Skeletal muscle satellite cell (primary cell): ENCODE measurements at regions not wholly inside any gene's neighbourhood (a gene's known extent, or its start where the extent isn't known, plus 50 kb on each side); places are given as distances from the start of the nearest gene placed in this dataset.

ENCODE experiments used
- H3K27me3 ChIP-seq: 2 replicates; pipeline ENCODE4 v1.7.0; 2013; ENCODE audit warnings: low read length; ENCODE audit not compliant: control insufficient read depth, insufficient read depth
- H3K36me3 ChIP-seq: 2 replicates; pipeline ENCODE4 v1.7.0; 2013; ENCODE audit warnings: mild to moderate bottlenecking, control low read depth, low read length; ENCODE audit not compliant: insufficient read depth
- H3K4me1 ChIP-seq: 2 replicates; pipeline ENCODE4 v1.7.0; 2013; ENCODE audit warnings: low read length; ENCODE audit not compliant: control insufficient read depth, insufficient read depth
- H3K4me2 ChIP-seq: 2 replicates; pipeline ENCODE4 v1.7.0; 2013; ENCODE audit warnings: mild to moderate bottlenecking, low read length
- H3K4me3 ChIP-seq: 2 replicates; pipeline ENCODE4 v1.7.0; 2013; ENCODE audit warnings: low read length
- H3K9ac ChIP-seq: 2 replicates; pipeline ENCODE4 v1.7.0; 2013; ENCODE audit warnings: mild to moderate bottlenecking, low read depth, low read length, moderate library complexity
- H3K9me3 ChIP-seq: replicated peaks from 2 replicates; pipeline ENCODE4 v1.7.0; 2013; ENCODE audit warnings: mild to moderate bottlenecking, control low read depth, low read length

- Histone ChIP-seq H3K9me3 (no peaks in the 10 kb centered on the region), H3K4me3 (no peak overlapping the region), H3K4me2 (no peak overlapping the region), H3K36me3 (no peaks in the 10 kb centered on the region), H3K4me1 (no peaks in the 10 kb centered on the region), H3K9ac (no peak overlapping the region), H3K27me3 (no peaks in the 10 kb centered on the region)
Measured at GRCh38 chr3:117874028-117874690, 1160.5 kb downstream of the IGSF11 start.

DNA sequence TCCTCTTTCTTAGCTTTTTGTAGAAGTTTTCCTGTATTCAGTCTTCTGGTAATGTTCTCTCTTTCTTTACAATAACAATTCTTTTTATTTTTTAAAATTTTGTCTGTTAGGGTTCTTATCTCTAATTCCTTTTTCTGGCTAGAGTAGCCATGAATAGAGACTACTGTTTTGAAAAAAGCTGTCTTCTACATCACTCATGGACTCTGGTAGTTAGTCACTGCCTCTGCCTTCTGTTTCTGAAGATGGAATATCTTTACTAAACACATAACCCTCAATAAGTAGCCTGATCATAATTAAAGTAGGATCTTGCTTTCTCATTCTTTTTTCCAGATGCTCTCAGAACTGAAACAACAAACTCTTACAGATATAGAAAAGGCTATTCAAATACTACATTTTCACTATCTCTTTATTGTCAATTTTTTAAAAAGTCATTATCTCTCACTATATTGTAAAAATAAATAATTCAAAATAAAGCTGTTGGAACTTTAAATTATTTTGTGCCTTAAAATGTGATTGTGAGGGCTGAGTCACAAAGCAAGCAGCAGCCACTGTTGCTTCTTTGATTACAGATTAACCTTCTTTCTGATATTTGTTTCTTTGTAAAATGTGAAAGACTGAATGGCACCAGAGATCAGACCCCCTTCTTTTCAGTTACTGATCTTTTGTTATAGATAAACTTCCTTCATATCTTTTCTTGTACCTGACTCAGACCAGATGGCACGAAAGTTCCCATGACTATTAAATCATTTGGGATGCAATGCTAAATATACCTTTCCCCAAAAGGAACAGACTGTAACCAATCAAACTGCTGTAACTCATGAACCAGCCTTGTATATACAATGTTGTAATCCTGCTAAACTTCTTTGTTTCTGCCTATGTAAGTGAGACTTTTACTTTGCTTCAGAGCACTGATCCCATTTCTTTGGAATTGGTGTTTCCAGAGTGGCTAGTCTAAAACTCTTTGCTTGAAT lies 1159.5 kb downstream of the IGSF11 start:
- Histone ChIP-seq H3K4me1 (no peaks in the 10 kb centered on the region), H3K36me3 (no peaks in the 10 kb centered on the region), H3K4me2 (no peak overlapping the region), H3K9ac (no peak overlapping the region), H3K9me3 (no peaks in the 10 kb centered on the region), H3K27me3 (no peaks in the 10 kb centered on the region), H3K4me3 (no peak overlapping the region)

GRCh38 chr3:117875887-117876286 lies 1158.8 kb downstream of the IGSF11 start:
- H3K9me3 ChIP-seq, result no peaks in the 10 kb centered on the region
- no peak overlapping the region for H3K9ac ChIP-seq
- H3K27me3 ChIP-seq, result no peaks in the 10 kb centered on the region
- H3K4me2 ChIP-seq, result no peak overlapping the region
- H3K4me1 ChIP-seq, result no peaks in the 10 kb centered on the region
- H3K36me3 ChIP-seq, result no peaks in the 10 kb centered on the region
- no peak overlapping the region for H3K4me3 ChIP-seq

DNA sequence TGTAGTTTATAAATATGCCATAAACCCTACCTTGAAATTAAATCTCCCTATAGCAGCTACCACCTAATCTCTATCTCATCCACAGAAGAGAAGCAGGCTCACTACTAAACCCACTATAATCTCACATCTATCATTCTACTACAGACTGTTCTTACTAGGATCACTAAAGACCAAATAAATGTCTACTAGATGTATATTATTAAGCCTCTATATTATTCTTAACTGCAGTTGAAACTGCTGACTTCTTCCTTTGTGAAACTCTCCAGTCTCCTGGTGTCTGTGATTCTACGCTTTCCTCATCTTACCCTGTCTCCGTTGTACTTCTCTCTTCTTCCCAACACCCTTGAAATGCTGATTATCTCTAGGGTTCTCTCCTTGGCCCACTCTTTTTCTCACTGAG lies 1154.0 kb downstream of the IGSF11 start:
- Histone ChIP-seq H3K36me3 (no peaks in the 10 kb centered on the region), H3K27me3 (no peaks in the 10 kb centered on the region), H3K4me3 (no peak overlapping the region), H3K4me1 (no peaks in the 10 kb centered on the region), H3K9ac (no peak overlapping the region), H3K9me3 (no peaks in the 10 kb centered on the region), H3K4me2 (no peak overlapping the region)

- no peaks in the 10 kb centered on the region for H3K27me3 ChIP-seq
- no peak overlapping the region for H3K4me2 ChIP-seq
- no peaks in the 10 kb centered on the region for H3K9me3 ChIP-seq
- no peak overlapping the region for H3K9ac ChIP-seq
- H3K36me3 ChIP-seq, result no peaks in the 10 kb centered on the region
- no peak overlapping the region for H3K4me3 ChIP-seq
- no peaks in the 10 kb centered on the region for H3K4me1 ChIP-seq
Measured at GRCh38 chr3:117881210-117881609, 1153.4 kb downstream of the IGSF11 start.

GRCh38 chr3:117885011-117885441 lies 1149.6 kb downstream of the IGSF11 start:
- Histone ChIP-seq H3K27me3 (no peaks in the 10 kb centered on the region), H3K4me1 (no peaks in the 10 kb centered on the region), H3K9ac (no peak overlapping the region), H3K4me2 (no peak overlapping the region), H3K4me3 (no peak overlapping the region), H3K36me3 (no peaks in the 10 kb centered on the region), H3K9me3 (no peaks in the 10 kb centered on the region)

DNA sequence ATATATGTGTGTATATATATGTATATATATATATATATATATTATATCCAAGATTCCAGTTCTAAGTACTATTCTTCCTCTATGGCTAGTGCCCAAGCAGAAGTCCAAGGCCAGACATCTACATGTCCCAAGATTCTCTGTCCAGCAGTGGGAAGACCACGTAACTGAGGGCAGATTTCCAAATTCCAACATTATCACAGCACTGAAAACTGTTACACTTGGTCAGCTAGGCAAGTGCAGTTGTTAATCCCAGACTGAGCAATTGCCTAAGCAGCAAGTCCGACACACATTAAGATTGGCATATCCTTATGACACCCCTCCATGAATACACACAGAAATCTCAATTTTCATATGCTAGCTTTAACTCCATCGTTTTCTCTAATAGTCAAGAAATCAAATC lies 1148.5 kb downstream of the IGSF11 start:
- H3K9me3 ChIP-seq, result no peaks in the 10 kb centered on the region
- no peaks in the 10 kb centered on the region for H3K4me1 ChIP-seq
- no peak overlapping the region for H3K4me3 ChIP-seq
- no peaks in the 10 kb centered on the region for H3K36me3 ChIP-seq
- H3K9ac ChIP-seq, result no peak overlapping the region
- no peak overlapping the region for H3K4me2 ChIP-seq
- H3K27me3 ChIP-seq, result no peaks in the 10 kb centered on the region

DNA sequence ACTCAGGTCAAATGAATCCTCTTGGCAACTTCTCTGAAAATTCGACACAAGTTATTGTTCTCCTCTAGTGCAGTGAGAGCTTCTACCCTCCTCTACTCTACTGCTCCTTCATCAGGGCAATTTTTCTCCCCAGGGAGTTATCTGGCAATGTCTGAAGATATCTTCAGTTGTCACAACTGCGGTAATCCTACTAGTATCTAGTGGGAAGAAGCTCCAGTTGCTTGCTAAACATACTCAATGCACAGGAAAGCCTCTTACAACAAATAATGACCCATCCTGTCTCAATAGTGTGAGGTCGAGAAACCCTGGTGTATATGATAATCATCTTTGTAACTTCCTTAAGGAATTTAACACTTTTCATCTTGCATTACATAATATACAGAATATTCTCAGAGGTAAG lies 1147.6 kb downstream of the IGSF11 start:
- Histone ChIP-seq H3K4me1 (no peaks in the 10 kb centered on the region), H3K4me2 (no peak overlapping the region), H3K9ac (no peak overlapping the region), H3K36me3 (no peaks in the 10 kb centered on the region), H3K27me3 (no peaks in the 10 kb centered on the region), H3K9me3 (no peaks in the 10 kb centered on the region), H3K4me3 (no peak overlapping the region)

DNA sequence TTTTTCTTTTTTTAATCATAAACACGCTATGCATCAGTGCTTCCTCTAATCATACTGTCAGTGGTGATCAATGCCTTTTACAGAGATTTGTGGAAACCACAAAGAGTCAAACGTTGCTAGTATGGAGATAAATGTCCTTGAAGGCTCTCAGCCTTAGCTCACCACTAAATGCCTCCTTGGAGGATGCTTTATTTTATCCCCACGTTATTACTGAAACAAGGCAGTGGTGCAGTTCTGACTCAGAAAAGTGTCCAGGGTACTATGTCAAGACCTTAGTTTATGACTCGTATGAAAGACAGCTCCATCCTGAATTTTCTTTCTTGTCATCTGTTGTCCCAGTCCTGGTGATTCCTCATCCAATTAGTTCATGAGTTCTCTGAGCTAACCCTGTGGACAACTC lies 1146.7 kb downstream of the IGSF11 start:
- H3K4me3 ChIP-seq, result no peak overlapping the region
- no peak overlapping the region for H3K9ac ChIP-seq
- H3K36me3 ChIP-seq, result no peaks in the 10 kb centered on the region
- no peak overlapping the region for H3K4me2 ChIP-seq
- no peaks in the 10 kb centered on the region for H3K27me3 ChIP-seq
- no peaks in the 10 kb centered on the region for H3K9me3 ChIP-seq
- H3K4me1 ChIP-seq, result no peaks in the 10 kb centered on the region

DNA sequence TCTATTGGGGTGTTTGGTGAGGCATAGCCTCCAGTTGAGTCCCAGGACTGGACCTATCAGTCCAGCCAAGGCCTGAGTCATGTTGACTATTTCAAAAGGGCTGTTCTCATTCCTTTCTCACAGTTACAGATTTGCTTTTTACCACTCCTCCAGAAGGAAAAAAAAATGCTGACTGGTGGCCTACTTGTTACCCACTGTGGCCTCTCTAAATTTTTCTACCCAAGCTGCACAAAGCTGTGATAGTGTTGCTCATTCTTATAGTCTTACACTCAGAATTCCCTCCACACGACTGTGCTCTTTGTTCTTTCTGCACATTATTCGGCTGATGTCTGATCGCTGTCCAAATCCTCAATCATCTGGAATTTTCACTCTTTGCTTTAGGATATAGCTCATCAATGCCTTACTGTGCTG lies 1142.2 kb downstream of the IGSF11 start:
- Histone ChIP-seq H3K4me1 (no peaks in the 10 kb centered on the region), H3K27me3 (no peaks in the 10 kb centered on the region), H3K4me2 (no peak overlapping the region), H3K9me3 (no peaks in the 10 kb centered on the region), H3K9ac (no peak overlapping the region), H3K36me3 (no peaks in the 10 kb centered on the region), H3K4me3 (no peak overlapping the region)

DNA sequence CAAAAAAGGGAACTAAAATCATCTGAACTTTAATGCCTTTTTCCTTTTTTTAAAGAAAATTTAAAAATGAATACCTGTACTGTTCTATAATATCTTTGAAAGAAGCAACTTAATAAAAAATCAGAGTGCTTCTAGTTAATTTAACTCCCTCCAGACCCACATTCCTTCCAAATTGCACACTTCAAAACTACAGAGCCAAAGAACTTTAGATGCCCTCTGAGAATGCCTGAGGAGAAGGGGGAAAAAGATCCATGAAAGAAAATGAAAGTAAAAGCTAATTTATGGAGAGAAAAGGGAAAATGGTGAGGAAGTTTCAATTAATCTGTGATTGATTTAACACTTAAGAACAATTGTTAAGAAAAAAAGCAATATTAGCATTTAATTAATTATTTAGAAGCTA lies 1141.6 kb downstream of the IGSF11 start:
- Histone ChIP-seq H3K4me1 (no peaks in the 10 kb centered on the region), H3K9ac (no peak overlapping the region), H3K36me3 (no peaks in the 10 kb centered on the region), H3K4me3 (no peak overlapping the region), H3K4me2 (no peak overlapping the region), H3K9me3 (no peaks in the 10 kb centered on the region), H3K27me3 (no peaks in the 10 kb centered on the region)
